ENCODE measurements at regions not wholly inside any gene's neighbourhood (a gene's known extent, or its start where the extent isn't known, plus 50 kb on each side); places are given as distances from the start of the nearest gene placed in this dataset.
"Not testable (repeated sequence)": the region's sequence is repeated elsewhere in the genome, so short reads cannot be mapped to it uniquely, and the experiment has no call there.

GRCh38 chr10:10703382-10703781 lies 314.3 kb upstream of the CELF2 start:
- DNase-seq (ENCODE audit: low read depth in 6 of 9, low spot score in 9 of 9): no peak
- no peaks in the 10 kb centered on the region for H3K36me3 ChIP-seq (ENCODE audit: control insufficient read depth in 2 of 2, insufficient read depth in 2 of 2, low read length in 1 of 2)
- no peaks in the 10 kb centered on the region for H3K9me3 ChIP-seq (ENCODE audit: control insufficient read depth in 2 of 2, insufficient read depth in 1 of 2, low read length in 1 of 2)
- 97% methylated on average over 2 of the region's 2 CpGs for WGBS
- no peak overlapping the region for H3K4me3 ChIP-seq (ENCODE audit: low read length in 2 of 2)
- H3K4me1 ChIP-seq (ENCODE audit: control insufficient read depth in 2 of 2, insufficient read depth in 2 of 2, low read length in 2 of 2): no peaks in the 10 kb centered on the region
- H3K27me3 ChIP-seq (ENCODE audit: control insufficient read depth in 2 of 2, insufficient read depth in 1 of 2, low read length in 1 of 2): no peaks in the 10 kb centered on the region
- no peak overlapping the region for H3K27ac ChIP-seq (ENCODE audit: low read depth in 1 of 2, low read length in 1 of 2)

DNA sequence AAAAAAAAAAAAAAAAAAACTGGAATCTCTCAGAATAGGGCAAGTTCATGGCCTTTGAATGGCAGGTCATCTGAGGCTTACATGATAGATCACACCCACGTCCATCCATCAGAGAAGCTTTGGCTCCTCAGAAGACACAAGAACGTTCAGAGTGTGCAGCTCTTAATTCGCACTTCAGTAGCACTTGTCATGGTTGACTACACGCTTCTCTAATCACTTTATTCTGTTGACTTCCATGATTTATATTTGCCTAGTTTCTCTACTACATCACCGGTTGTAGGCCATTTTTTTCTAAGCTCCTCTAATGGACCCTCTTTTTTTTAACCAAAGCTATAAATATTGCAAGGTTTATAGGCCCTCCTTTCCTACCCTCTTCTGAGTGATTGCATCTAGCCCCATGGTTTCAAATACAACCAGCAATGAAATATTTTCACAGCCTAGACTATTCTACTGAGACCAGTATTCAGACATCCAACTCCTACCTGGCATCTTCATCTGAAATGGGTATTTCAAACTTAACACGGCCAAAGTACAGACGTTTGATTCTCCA lies 305.4 kb upstream of the CELF2 start:
- 95% methylated on average over 7 of the region's 7 CpGs for WGBS
- no peak overlapping the region for H3K27ac ChIP-seq (ENCODE audit: low read depth in 1 of 2, low read length in 1 of 2)
- no peak for DNase-seq (ENCODE audit: low read depth in 6 of 9, low spot score in 9 of 9)
- no peaks in the 10 kb centered on the region for H3K9me3 ChIP-seq (ENCODE audit: control insufficient read depth in 2 of 2, insufficient read depth in 1 of 2, low read length in 1 of 2)
- H3K36me3 ChIP-seq (ENCODE audit: control insufficient read depth in 2 of 2, insufficient read depth in 2 of 2, low read length in 1 of 2): no peaks in the 10 kb centered on the region
- H3K27me3 ChIP-seq (ENCODE audit: control insufficient read depth in 2 of 2, insufficient read depth in 1 of 2, low read length in 1 of 2): no peaks in the 10 kb centered on the region
- no peak overlapping the region for H3K4me3 ChIP-seq (ENCODE audit: low read length in 2 of 2)
- no peaks in the 10 kb centered on the region for H3K4me1 ChIP-seq (ENCODE audit: control insufficient read depth in 2 of 2, insufficient read depth in 2 of 2, low read length in 2 of 2)

GRCh38 chr10:10714327-10714726 lies 303.3 kb upstream of the CELF2 start:
- no peaks in the 10 kb centered on the region for H3K4me1 ChIP-seq (ENCODE audit: control insufficient read depth in 2 of 2, insufficient read depth in 2 of 2, low read length in 2 of 2)
- no peak overlapping the region for H3K4me3 ChIP-seq (ENCODE audit: low read length in 2 of 2)
- no peaks in the 10 kb centered on the region for H3K36me3 ChIP-seq (ENCODE audit: control insufficient read depth in 2 of 2, insufficient read depth in 2 of 2, low read length in 1 of 2)
- H3K27me3 ChIP-seq (ENCODE audit: control insufficient read depth in 2 of 2, insufficient read depth in 1 of 2, low read length in 1 of 2): no peaks in the 10 kb centered on the region
- WGBS: 93% methylated on average over 2 of the region's 2 CpGs
- no peak overlapping the region for H3K27ac ChIP-seq (ENCODE audit: low read depth in 1 of 2, low read length in 1 of 2)
- no peak for DNase-seq (ENCODE audit: low read depth in 6 of 9, low spot score in 9 of 9)
- no peaks in the 10 kb centered on the region for H3K9me3 ChIP-seq (ENCODE audit: control insufficient read depth in 2 of 2, insufficient read depth in 1 of 2, low read length in 1 of 2)

GRCh38 chr10:10716972-10717371 lies 300.7 kb upstream of the CELF2 start:
- no peak overlapping the region for H3K4me3 ChIP-seq (ENCODE audit: low read length in 2 of 2)

GRCh38 chr10:10722422-10722821 lies 295.2 kb upstream of the CELF2 start:
- no peaks in the 10 kb centered on the region for H3K36me3 ChIP-seq (ENCODE audit: control insufficient read depth in 2 of 2, insufficient read depth in 2 of 2, low read length in 1 of 2)
- DNase-seq (ENCODE audit: low read depth in 6 of 9, low spot score in 9 of 9): no peak
- no peaks in the 10 kb centered on the region for H3K27me3 ChIP-seq (ENCODE audit: control insufficient read depth in 2 of 2, insufficient read depth in 1 of 2, low read length in 1 of 2)
- no peak overlapping the region for H3K27ac ChIP-seq (ENCODE audit: low read depth in 1 of 2, low read length in 1 of 2)
- H3K9me3 ChIP-seq (ENCODE audit: control insufficient read depth in 2 of 2, insufficient read depth in 1 of 2, low read length in 1 of 2): no peaks in the 10 kb centered on the region
- no peaks in the 10 kb centered on the region for H3K4me1 ChIP-seq (ENCODE audit: control insufficient read depth in 2 of 2, insufficient read depth in 2 of 2, low read length in 2 of 2)
- H3K4me3 ChIP-seq (ENCODE audit: low read length in 2 of 2): no peak overlapping the region

More at GRCh38 chr10:10716972-10717371, 300.7 kb upstream of the CELF2 start:
- Histone ChIP-seq H3K36me3 (ENCODE audit: control insufficient read depth in 2 of 2, insufficient read depth in 2 of 2, low read length in 1 of 2) (no peaks in the 10 kb centered on the region), H3K4me1 (ENCODE audit: control insufficient read depth in 2 of 2, insufficient read depth in 2 of 2, low read length in 2 of 2) (no peaks in the 10 kb centered on the region), H3K27ac (ENCODE audit: low read depth in 1 of 2, low read length in 1 of 2) (no peak overlapping the region), H3K27me3 (ENCODE audit: control insufficient read depth in 2 of 2, insufficient read depth in 1 of 2, low read length in 1 of 2) (no peaks in the 10 kb centered on the region), H3K9me3 (ENCODE audit: control insufficient read depth in 2 of 2, insufficient read depth in 1 of 2, low read length in 1 of 2) (no peaks in the 10 kb centered on the region)
- no peak for DNase-seq (ENCODE audit: low read depth in 6 of 9, low spot score in 9 of 9)
- WGBS: 97% methylated on average over 4 of the region's 4 CpGs

DNA sequence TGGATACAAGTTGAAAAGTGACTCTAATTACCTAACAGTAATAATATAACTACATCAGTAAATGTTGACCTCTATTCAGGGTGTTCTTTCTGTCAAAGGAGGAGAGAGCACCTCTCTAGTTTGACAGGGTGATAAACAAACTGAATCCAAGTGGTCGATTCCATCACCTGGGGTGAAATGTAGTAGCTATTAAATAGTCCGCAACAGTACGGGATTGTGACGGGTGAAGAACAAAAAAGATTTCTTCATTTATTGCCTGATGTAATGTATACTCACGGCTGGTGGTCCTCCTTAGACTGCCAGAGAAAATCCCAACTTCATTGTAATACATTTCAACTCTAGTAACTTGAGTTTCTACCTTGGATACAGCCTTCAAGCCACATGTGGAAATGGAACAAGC lies 292.5 kb upstream of the CELF2 start:
- Histone ChIP-seq H3K4me1 (ENCODE audit: control insufficient read depth in 2 of 2, insufficient read depth in 2 of 2, low read length in 2 of 2) (no peaks in the 10 kb centered on the region), H3K27ac (ENCODE audit: low read depth in 1 of 2, low read length in 1 of 2) (no peak overlapping the region), H3K27me3 (ENCODE audit: control insufficient read depth in 2 of 2, insufficient read depth in 1 of 2, low read length in 1 of 2) (no peaks in the 10 kb centered on the region), H3K36me3 (ENCODE audit: control insufficient read depth in 2 of 2, insufficient read depth in 2 of 2, low read length in 1 of 2) (no peaks in the 10 kb centered on the region), H3K4me3 (ENCODE audit: low read length in 2 of 2) (no peak overlapping the region), H3K9me3 (ENCODE audit: control insufficient read depth in 2 of 2, insufficient read depth in 1 of 2, low read length in 1 of 2) (no peaks in the 10 kb centered on the region)
- no peak for DNase-seq (ENCODE audit: low read depth in 6 of 9, low spot score in 9 of 9)
- 94% methylated on average over 5 of the region's 5 CpGs for WGBS

DNA sequence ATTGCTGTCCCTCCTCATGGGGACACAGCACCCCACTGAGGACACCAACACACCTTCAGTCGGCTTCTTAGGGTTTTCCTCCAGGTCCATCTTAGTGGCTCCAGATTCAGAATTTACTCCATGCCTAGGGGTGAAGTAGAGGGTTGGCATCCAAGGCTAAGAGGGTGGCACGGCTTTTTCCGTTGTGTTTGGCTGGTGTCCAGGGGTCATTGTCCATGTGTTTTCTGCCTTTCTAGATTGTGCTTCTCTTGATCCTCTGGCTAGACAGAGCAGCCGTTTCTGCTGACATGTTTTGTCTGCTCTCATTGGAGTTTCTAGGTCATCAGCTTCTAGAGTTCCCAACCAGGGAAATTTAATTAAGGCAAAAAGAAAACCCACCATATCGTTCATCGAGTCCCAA lies 291.6 kb upstream of the CELF2 start:
- Histone ChIP-seq H3K27ac (ENCODE audit: low read depth in 1 of 2, low read length in 1 of 2) (no peak overlapping the region), H3K9me3 (ENCODE audit: control insufficient read depth in 2 of 2, insufficient read depth in 1 of 2, low read length in 1 of 2) (no peaks in the 10 kb centered on the region), H3K36me3 (ENCODE audit: control insufficient read depth in 2 of 2, insufficient read depth in 2 of 2, low read length in 1 of 2) (no peaks in the 10 kb centered on the region), H3K4me1 (ENCODE audit: control insufficient read depth in 2 of 2, insufficient read depth in 2 of 2, low read length in 2 of 2) (no peaks in the 10 kb centered on the region), H3K4me3 (ENCODE audit: low read length in 2 of 2) (no peak overlapping the region), H3K27me3 (ENCODE audit: control insufficient read depth in 2 of 2, insufficient read depth in 1 of 2, low read length in 1 of 2) (no peaks in the 10 kb centered on the region)
- 96% methylated on average over 6 of the region's 6 CpGs for WGBS
- no peak for DNase-seq (ENCODE audit: low read depth in 6 of 9, low spot score in 9 of 9)

DNA sequence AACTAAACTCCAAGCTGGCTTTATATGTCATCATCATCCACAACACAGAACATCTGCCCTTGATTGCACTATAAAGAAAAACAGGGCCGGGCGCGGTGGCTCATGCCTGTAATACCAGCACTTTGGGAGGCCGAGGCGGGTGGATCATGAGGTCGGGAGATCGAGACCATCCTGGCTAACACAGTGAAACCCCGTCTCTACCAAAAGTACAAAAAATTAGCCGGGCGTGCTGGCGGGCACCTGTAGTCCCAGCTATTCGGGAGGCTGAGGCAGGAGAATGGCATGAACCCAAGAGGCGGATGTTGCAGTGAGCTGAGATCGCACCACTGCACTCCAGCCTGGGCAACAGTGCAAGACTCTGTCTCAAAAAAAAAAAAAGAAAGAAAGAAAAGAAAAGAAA lies 290.3 kb upstream of the CELF2 start:
- H3K4me3 ChIP-seq (ENCODE audit: low read length in 2 of 2); DNase-seq (ENCODE audit: low read depth in 6 of 9, low spot score in 9 of 9); H3K9me3 ChIP-seq (ENCODE audit: control insufficient read depth in 2 of 2, insufficient read depth in 1 of 2, low read length in 1 of 2); H3K4me1 ChIP-seq (ENCODE audit: control insufficient read depth in 2 of 2, insufficient read depth in 2 of 2, low read length in 2 of 2); H3K36me3 ChIP-seq (ENCODE audit: control insufficient read depth in 2 of 2, insufficient read depth in 2 of 2, low read length in 1 of 2); H3K27ac ChIP-seq (ENCODE audit: low read depth in 1 of 2, low read length in 1 of 2); H3K27me3 ChIP-seq (ENCODE audit: control insufficient read depth in 2 of 2, insufficient read depth in 1 of 2, low read length in 1 of 2): not testable (repeated sequence)
- WGBS: 97% methylated on average over 14 of the region's 14 CpGs

- H3K27me3 ChIP-seq (ENCODE audit: control insufficient read depth in 2 of 2, insufficient read depth in 1 of 2, low read length in 1 of 2): no peaks in the 10 kb centered on the region
- H3K27ac ChIP-seq (ENCODE audit: low read depth in 1 of 2, low read length in 1 of 2): no peak overlapping the region
- no peak for DNase-seq (ENCODE audit: low read depth in 6 of 9, low spot score in 9 of 9)
- H3K9me3 ChIP-seq (ENCODE audit: control insufficient read depth in 2 of 2, insufficient read depth in 1 of 2, low read length in 1 of 2): no peaks in the 10 kb centered on the region
- H3K4me1 ChIP-seq (ENCODE audit: control insufficient read depth in 2 of 2, insufficient read depth in 2 of 2, low read length in 2 of 2): no peaks in the 10 kb centered on the region
- no peaks in the 10 kb centered on the region for H3K36me3 ChIP-seq (ENCODE audit: control insufficient read depth in 2 of 2, insufficient read depth in 2 of 2, low read length in 1 of 2)
- H3K4me3 ChIP-seq (ENCODE audit: low read length in 2 of 2): no peak overlapping the region
- 95% methylated on average over 5 of the region's 5 CpGs for WGBS
Measured at GRCh38 chr10:10727812-10728211, 289.9 kb upstream of the CELF2 start.
